GM18502 (cell line): ENCODE measurements at regions not wholly inside any gene's neighbourhood (a gene's known extent, or its start where the extent isn't known, plus 50 kb on each side); places are given as distances from the start of the nearest gene placed in this dataset.

Experiments used
- ATAC-seq: cut with Tn5 transposase; IDR thresholded peaks from one replicate; pipeline ENCODE4 v1.9.1; 2021; ENCODE audit warnings: mild to moderate bottlenecking; ENCODE audit not compliant: unreplicated experiment, poor library complexity

GRCh38 chr3:162468791-162469190, 972.2 kb downstream of the OTOL1 start:
- ATAC-seq = no peak

GRCh38 chr3:162487138-162487537, 990.5 kb downstream of the OTOL1 start:
- no peak for ATAC-seq

- no peak for ATAC-seq
Observed at GRCh38 chr3:162489853-162490252, 993.2 kb downstream of the OTOL1 start.

GRCh38 chr3:162491952-162492351, 995.3 kb downstream of the OTOL1 start:
- no peak for ATAC-seq

GRCh38 chr3:162492446-162493081, 996.0 kb downstream of the OTOL1 start:
- ATAC-seq = no peak

DNA sequence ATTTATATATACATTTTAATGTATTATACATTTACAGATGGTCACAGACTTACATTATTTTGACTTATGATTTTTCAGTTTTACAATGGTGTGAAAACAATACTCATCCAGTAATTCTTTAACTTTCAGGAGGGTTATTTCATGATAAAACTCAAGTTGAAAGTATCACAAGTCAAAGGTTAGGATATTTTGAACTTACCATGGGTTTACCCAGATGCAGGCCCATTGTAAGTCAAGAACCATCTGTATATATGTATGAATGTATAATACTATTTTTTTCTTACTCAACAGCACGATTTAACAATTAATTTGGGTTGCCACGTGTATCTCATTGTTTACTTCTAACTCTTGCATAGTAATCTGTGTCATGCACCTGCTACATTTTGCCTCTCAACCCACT, 1002.0 kb downstream of the OTOL1 start:
- no peak for ATAC-seq

- no peak for ATAC-seq
Observed at GRCh38 chr3:162507397-162507796, 1010.8 kb downstream of the OTOL1 start.

- ATAC-seq = no peak
Observed at GRCh38 chr3:162512488-162512887, 1015.9 kb downstream of the OTOL1 start.

- no peak for ATAC-seq
Observed at GRCh38 chr3:162517110-162517509, 1020.5 kb downstream of the OTOL1 start.

DNA sequence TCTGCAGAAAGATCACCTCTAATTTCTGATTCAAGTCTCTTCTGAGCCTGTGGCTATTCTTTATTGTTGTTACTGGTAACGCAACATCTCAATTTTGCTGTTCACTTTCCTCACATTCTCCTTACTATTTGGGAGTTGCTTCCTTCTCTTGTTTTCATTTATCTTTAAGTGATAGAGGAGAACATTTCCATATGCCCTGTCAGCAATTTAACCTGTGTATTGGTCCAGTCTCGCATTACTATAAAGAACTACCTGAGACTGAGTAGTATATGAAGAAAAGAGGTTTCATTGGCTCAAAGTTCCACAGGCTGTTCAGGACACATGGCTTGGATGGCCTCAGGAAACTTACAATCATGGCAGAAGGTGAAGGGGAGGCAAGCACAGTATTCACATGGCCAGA, 1025.1 kb downstream of the OTOL1 start:
- ATAC-seq = no peak

- no peak for ATAC-seq
Observed at GRCh38 chr3:162525066-162525742, 1028.6 kb downstream of the OTOL1 start.

GRCh38 chr3:162525771-162526170, 1029.2 kb downstream of the OTOL1 start:
- ATAC-seq = no peak

DNA sequence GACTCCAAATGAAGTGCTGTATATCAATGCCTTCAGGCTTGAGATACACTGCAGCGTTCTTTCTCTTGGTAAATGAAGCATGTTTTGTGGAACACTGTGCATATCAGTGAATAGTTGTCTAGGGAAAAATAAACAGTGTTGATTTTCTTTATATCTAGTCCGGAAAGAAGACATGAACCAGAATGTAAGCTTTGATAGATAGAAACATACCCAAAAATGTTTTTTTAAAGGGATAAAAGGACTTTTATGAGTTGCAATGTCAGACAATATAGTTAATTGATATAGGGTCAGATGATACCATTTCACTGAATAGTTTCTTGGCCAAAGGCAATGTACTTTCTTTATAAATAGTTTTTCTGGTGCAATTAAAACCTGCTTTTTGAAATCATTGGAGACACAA, 1037.8 kb downstream of the OTOL1 start:
- ATAC-seq = no peak

DNA sequence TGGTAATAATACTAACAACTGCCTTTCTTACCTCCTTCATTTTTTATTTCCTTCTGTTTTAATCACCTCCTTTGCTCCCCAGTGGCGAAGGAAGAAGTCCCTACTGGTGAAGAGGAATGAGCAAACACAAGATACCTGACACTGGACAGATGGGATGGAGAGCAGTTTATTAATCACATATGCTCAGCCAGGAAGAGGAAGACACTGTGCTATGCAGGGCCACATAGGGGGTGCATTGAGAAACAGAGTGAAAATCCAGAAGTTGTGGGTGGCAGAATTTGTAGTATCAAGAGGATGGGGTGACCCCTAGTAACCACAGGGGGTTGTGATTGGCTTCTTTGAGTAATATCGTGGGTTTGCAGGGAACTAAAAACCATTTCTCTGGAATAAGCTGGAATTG, 1041.9 kb downstream of the OTOL1 start:
- ATAC-seq = no peak

DNA sequence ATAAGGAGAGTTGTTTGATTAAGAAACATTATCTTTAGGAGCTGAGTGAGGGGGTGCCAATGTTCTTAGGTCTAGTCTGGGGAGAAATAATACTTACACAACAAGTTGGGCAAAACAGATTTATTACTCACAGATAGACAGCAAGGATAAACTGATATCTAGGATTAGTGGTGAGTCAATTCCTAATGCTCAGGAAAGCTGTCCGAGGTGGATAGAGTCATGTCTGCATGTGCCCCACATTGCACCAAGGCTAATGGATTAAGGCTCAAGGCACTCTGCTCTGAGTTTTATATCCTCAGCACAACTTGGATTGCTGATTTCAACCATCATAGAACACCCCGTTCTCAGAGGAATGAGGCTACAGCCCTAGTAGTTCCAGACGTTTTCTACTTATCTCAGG, 1042.3 kb downstream of the OTOL1 start:
- no peak for ATAC-seq

DNA sequence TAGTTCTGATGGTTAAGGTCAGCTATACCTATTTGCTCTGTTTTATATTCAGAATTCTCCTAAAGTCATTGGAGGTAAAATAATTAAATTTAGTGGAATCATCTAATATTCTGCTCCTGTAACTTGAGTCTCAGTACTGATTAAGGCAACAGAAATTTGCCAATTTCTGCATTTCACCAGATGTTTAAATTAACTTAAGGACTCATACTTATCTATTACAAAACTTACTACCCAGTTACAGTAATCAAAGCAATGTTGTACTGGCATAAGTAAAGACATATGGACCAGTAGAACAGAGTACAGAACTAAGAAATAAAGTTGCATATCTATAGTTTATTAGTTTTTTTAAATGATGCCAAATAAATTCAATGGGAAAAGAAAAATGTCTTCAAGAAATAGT, 1043.8 kb downstream of the OTOL1 start:
- no peak for ATAC-seq

DNA sequence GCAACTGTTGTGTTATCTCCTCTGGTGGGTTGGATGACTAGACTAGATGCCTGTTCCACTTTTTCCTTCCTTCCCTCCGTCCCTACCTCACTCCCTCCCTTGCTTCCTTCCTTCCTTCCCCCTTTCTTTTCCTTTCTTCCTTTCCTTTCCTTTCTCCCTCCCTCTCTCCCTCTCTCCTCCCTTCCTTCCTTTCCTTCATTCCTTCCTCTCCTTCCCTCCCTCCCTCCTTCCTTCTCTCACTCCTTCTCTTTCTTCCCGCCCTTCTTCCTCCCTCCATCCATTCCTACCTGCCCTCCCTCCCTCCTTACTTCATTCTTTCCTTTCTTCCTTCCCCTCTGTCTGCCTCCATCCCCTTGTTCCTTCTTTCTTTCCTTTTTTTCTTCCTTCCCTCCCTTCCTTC, 1045.3 kb downstream of the OTOL1 start:
- ATAC-seq = no peak

DNA sequence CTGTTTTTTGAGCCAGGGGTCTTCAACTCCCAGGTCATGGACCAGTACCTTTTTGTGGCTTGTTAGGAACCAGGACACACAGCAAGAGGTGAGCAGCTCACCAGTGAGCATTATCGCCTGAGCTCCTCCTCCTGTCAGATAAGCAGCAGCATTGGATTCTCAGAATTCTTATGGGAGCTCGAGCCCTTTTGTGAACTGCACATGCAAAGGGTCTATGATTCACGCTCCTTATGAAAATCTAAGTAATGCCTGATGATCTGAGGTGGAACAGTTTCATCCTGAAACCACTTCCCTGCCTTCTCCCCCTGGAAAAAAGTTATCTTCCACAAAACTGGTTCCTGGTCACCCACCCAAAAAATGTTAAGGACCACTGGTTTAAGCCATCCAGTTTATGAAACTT, 1047.6 kb downstream of the OTOL1 start:
- no peak for ATAC-seq

DNA sequence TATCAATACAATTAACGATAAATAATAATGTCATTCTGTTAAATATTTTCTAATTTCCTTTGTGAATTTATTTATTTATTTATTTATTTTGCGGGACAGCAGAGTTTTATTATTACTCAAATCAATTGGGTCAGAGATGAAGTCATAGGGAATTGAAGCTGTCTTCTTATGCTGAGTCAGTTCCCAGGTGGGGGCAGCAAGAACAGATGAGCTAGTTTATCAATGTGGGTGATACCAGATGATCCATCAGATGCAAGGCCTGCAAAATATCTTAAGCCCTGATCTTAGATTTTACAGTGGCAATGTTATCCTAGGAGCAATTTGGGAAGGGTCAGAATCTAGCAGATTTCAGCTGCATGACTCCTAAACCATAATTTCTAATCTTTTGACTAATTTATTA, 1050.3 kb downstream of the OTOL1 start:
- ATAC-seq = no peak

DNA sequence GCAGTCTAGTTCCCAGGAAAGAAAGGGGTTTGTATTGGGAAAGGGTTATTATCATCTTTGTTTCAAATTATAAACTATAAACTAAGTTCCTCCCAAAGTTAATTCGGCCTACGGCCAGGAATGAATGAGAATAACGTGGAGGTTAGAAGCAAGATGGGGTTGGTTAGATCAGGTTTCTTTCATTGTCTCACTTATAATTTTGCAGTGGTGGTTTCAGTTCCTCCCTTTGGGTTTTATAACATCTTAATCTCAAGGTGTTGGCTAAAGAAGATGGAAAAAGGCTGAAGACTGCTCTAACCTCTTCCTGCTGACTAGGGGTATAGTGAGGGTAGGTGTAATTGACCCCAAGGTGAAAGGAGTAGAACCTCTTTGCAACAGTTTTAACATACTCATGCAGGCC, 1050.7 kb downstream of the OTOL1 start:
- ATAC-seq = no peak

- ATAC-seq = no peak
Observed at GRCh38 chr3:162555761-162556160, 1059.2 kb downstream of the OTOL1 start.

GRCh38 chr3:162558016-162558415, 1061.4 kb downstream of the OTOL1 start:
- no peak for ATAC-seq
